ENCODE measurements at regions not wholly inside any gene's neighbourhood (a gene's known extent, or its start where the extent isn't known, plus 50 kb on each side); places are given as distances from the start of the nearest gene placed in this dataset.

DNA sequence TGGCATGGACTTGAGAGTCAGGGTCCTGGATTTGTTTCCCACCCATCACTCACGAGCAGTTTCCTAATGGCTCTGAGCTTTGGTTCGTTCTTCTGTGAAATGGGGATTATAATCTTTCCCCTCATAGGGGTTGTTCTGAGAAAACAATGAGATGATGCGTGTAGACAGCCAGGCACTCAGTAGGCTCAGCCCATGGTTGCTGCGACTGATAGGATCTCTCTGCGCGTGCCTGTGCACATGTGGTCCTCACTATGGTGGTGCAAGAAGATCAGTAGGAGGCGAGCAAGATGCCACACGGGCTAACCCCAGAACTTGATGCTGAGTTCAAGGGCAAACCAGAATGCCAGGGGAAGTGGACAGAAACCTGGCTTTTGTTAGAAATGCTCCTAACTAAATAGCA, 153.5 kb upstream of the KCNG1 start:
- no peak for TF ChIP-seq CTCF (IDR thresholded peaks at IDR 0.05; ENCODE audit: low read depth, low read length, poor library complexity, severe bottlenecking)
- TF ChIP-seq EZH2phosphoT487 (IDR thresholded peaks at IDR 0.05; ENCODE audit: borderline replicate concordance, low read length): no peak

GRCh38 chr20:51175724-51176123, 152.8 kb upstream of the KCNG1 start:
- Histone ChIP-seq H3K27ac (ENCODE audit: low read depth, low read length) (no peak overlapping the region), H3K4me2 (ENCODE audit: low read length) (no peak overlapping the region), H4K20me1 (ENCODE audit: control insufficient read depth, insufficient read depth, low read depth, low read length) (no peaks in the 10 kb centered on the region), H3K9me2 (replicated peaks; ENCODE audit: control insufficient read depth, low read length) (no peaks in the 10 kb centered on the region), H3F3A (ENCODE audit: control insufficient read depth, insufficient read depth) (no peaks in the 10 kb centered on the region), H3K9me3 (ENCODE audit: control insufficient read depth, insufficient read depth, low read length) (no peaks in the 10 kb centered on the region), H3K36me3 (ENCODE audit: control insufficient read depth, low read length) (no peaks in the 10 kb centered on the region), H3K27me3 (ENCODE audit: control insufficient read depth, low read length) (peaks cover 18% of the 10 kb centered on the region), H3K79me2 (ENCODE audit: control insufficient read depth, low read length) (no peaks in the 10 kb centered on the region), H3K4me1 (ENCODE audit: control insufficient read depth, low read length) (no peaks in the 10 kb centered on the region), H3K4me3 (ENCODE audit: low read length) (no peak overlapping the region)
- TF ChIP-seq EZH2phosphoT487 (IDR thresholded peaks at IDR 0.05; ENCODE audit: borderline replicate concordance, low read length) (no peak), CTCF (IDR thresholded peaks at IDR 0.05; ENCODE audit: low read depth, low read length, poor library complexity, severe bottlenecking) (no peak)

More for the DNA sequence above, 153.5 kb upstream of the KCNG1 start:
- no peaks in the 10 kb centered on the region for H3F3A ChIP-seq (ENCODE audit: control insufficient read depth, insufficient read depth)
- no peak overlapping the region for H3K4me2 ChIP-seq (ENCODE audit: low read length)
- no peaks in the 10 kb centered on the region for H3K9me2 ChIP-seq (replicated peaks; ENCODE audit: control insufficient read depth, low read length)
- no peak overlapping the region for H3K4me3 ChIP-seq (ENCODE audit: low read length)
- no peaks in the 10 kb centered on the region for H3K4me1 ChIP-seq (ENCODE audit: control insufficient read depth, low read length)
- no peak overlapping the region for H3K27ac ChIP-seq (ENCODE audit: low read depth, low read length)
- H4K20me1 ChIP-seq (ENCODE audit: control insufficient read depth, insufficient read depth, low read depth, low read length): no peaks in the 10 kb centered on the region
- H3K9me3 ChIP-seq (ENCODE audit: control insufficient read depth, insufficient read depth, low read length): no peaks in the 10 kb centered on the region
- H3K36me3 ChIP-seq (ENCODE audit: control insufficient read depth, low read length): no peaks in the 10 kb centered on the region
- peaks cover 21% of the 10 kb centered on the region for H3K27me3 ChIP-seq (ENCODE audit: control insufficient read depth, low read length)
- H3K79me2 ChIP-seq (ENCODE audit: control insufficient read depth, low read length): no peaks in the 10 kb centered on the region

GRCh38 chr20:51175156-51175555, 152.2 kb upstream of the KCNG1 start:
- H3K9me3 ChIP-seq (ENCODE audit: control insufficient read depth, insufficient read depth, low read length): no peaks in the 10 kb centered on the region
- H3K4me2 ChIP-seq (ENCODE audit: low read length): no peak overlapping the region
- no peak overlapping the region for H3K27ac ChIP-seq (ENCODE audit: low read depth, low read length)
- H3F3A ChIP-seq (ENCODE audit: control insufficient read depth, insufficient read depth): no peaks in the 10 kb centered on the region
- H3K36me3 ChIP-seq (ENCODE audit: control insufficient read depth, low read length): no peaks in the 10 kb centered on the region
- H4K20me1 ChIP-seq (ENCODE audit: control insufficient read depth, insufficient read depth, low read depth, low read length): no peaks in the 10 kb centered on the region
- H3K4me3 ChIP-seq (ENCODE audit: low read length): no peak overlapping the region
- no peak for TF ChIP-seq EZH2phosphoT487 (IDR thresholded peaks at IDR 0.05; ENCODE audit: borderline replicate concordance, low read length)
- TF ChIP-seq CTCF (IDR thresholded peaks at IDR 0.05; ENCODE audit: low read depth, low read length, poor library complexity, severe bottlenecking): no peak
- no peaks in the 10 kb centered on the region for H3K79me2 ChIP-seq (ENCODE audit: control insufficient read depth, low read length)
- H3K27me3 ChIP-seq (ENCODE audit: control insufficient read depth, low read length): peaks cover 17% of the 10 kb centered on the region
- H3K4me1 ChIP-seq (ENCODE audit: control insufficient read depth, low read length): peaks cover 2% of the 10 kb centered on the region
- H3K9me2 ChIP-seq (replicated peaks; ENCODE audit: control insufficient read depth, low read length): no peaks in the 10 kb centered on the region

GRCh38 chr20:51174536-51174935, 151.6 kb upstream of the KCNG1 start:
- Histone ChIP-seq H3K4me2 (ENCODE audit: low read length) (no peak overlapping the region), H3K27me3 (ENCODE audit: control insufficient read depth, low read length) (peaks cover 13% of the 10 kb centered on the region), H3K79me2 (ENCODE audit: control insufficient read depth, low read length) (no peaks in the 10 kb centered on the region), H3K36me3 (ENCODE audit: control insufficient read depth, low read length) (no peaks in the 10 kb centered on the region), H4K20me1 (ENCODE audit: control insufficient read depth, insufficient read depth, low read depth, low read length) (no peaks in the 10 kb centered on the region), H3K9me2 (replicated peaks; ENCODE audit: control insufficient read depth, low read length) (no peaks in the 10 kb centered on the region), H3K9me3 (ENCODE audit: control insufficient read depth, insufficient read depth, low read length) (no peaks in the 10 kb centered on the region), H3K4me1 (ENCODE audit: control insufficient read depth, low read length) (peaks cover 8% of the 10 kb centered on the region), H3K4me3 (ENCODE audit: low read length) (no peak overlapping the region), H3F3A (ENCODE audit: control insufficient read depth, insufficient read depth) (no peaks in the 10 kb centered on the region), H3K27ac (ENCODE audit: low read depth, low read length) (no peak overlapping the region)
- TF ChIP-seq CTCF (IDR thresholded peaks at IDR 0.05; ENCODE audit: low read depth, low read length, poor library complexity, severe bottlenecking) (no peak), EZH2phosphoT487 (IDR thresholded peaks at IDR 0.05; ENCODE audit: borderline replicate concordance, low read length) (no peak)

Data from DOHH2 (cell line).